ENCODE measurements at regions not wholly inside any gene's neighbourhood (a gene's known extent, or its start where the extent isn't known, plus 50 kb on each side); places are given as distances from the start of the nearest gene placed in this dataset.
"Not testable (repeated sequence)": the region's sequence is repeated elsewhere in the genome, so short reads cannot be mapped to it uniquely, and the experiment has no call there.

DNA sequence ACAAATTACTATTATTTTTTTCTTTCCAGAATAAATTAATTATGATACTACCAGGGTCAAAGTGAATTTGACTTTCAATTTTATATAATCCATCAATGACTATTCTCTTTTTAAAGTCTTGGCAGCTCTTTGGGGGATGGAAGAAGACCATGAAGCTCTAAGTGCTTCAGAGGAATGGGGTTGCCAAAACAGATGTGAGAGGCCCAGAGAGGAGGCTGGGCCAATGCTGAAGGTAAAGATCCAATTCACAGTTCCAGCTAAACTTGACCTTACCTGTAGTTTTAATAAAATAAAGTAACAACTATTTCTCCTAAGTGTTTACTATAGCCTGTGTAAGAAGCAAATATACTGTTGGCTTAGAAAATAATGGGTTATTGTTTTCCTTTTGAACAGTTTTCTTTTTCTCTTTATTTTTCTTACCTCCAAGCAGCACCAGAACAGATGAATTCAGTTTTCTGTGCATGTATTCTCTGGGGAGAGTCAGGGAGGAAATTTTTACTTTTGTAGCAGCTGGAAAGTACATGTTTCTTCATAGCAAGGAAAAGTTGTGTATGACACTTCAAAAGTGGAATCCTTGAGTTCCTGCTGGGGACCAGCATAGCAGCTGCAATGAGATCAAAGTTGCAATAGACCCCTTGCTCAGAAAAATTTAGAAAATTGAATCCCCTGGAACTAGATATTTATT lies 104.9 kb downstream of the CEP44 start:
- peaks cover 9% of the 10 kb centered on the region; the same call in 1 of the 2 replicates for H3K4me1 ChIP-seq (ENCODE audit: insufficient read depth, low read length)
- H3K9ac ChIP-seq (ENCODE audit: low read depth, low read length) = no peak overlapping the region
- H3K9me3 ChIP-seq (ENCODE audit: control insufficient read depth, insufficient read depth, low read length) = no peaks in the 10 kb centered on the region
- H3K36me3 ChIP-seq (ENCODE audit: insufficient read depth, low read length) = no peaks in the 10 kb centered on the region

DNA sequence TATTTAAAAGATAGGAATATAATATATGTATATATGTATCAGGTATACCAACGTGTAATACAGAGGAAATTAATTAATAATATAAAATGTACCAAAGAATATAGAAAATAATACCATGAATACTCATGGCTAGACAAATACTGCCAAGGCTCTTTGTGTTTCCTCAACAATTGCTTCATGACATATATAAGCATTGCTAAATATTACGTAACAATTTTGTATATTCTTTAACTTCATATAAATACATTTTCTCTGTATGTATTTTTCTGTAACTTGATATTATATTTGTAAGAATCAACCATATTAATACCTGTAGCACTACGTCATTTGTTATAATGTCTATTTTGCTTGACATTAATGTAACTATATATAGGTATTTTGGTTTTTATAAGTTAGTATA lies 104.0 kb downstream of the CEP44 start:
- H3K9ac ChIP-seq (ENCODE audit: low read depth, low read length) = no peak overlapping the region
- peaks cover 9% of the 10 kb centered on the region; the same call in 1 of the 2 replicates for H3K4me1 ChIP-seq (ENCODE audit: insufficient read depth, low read length)
- H3K9me3 ChIP-seq (ENCODE audit: control insufficient read depth, insufficient read depth, low read length) = no peaks in the 10 kb centered on the region
- H3K36me3 ChIP-seq (ENCODE audit: insufficient read depth, low read length) = no peaks in the 10 kb centered on the region

DNA sequence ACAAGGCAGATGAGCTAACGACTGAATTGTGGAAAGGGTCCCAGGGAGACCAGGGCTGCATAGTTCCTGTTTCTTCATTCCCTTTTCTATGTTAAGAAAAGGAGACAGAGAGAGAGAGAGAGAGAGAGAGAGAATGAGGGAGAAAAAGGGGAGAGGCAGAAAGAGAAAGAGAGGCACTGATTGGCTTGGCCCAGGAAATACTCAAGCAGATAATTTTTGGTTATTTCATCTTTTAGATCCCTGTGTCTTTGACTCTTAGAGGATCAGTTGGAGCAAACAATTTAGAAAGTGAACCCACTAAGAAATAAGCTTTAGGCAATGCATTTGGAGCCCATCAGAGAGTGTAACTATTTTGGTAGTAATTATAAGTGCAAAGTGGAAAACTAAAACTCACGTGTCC lies 103.4 kb downstream of the CEP44 start:
- H3K9ac ChIP-seq (ENCODE audit: low read depth, low read length) = no peak overlapping the region
- H3K4me1 ChIP-seq (ENCODE audit: insufficient read depth, low read length) = peaks cover 9% of the 10 kb centered on the region; the same call in 1 of the 2 replicates
- H3K36me3 ChIP-seq (ENCODE audit: insufficient read depth, low read length) = no peaks in the 10 kb centered on the region
- H3K9me3 ChIP-seq (ENCODE audit: control insufficient read depth, insufficient read depth, low read length) = no peaks in the 10 kb centered on the region

DNA sequence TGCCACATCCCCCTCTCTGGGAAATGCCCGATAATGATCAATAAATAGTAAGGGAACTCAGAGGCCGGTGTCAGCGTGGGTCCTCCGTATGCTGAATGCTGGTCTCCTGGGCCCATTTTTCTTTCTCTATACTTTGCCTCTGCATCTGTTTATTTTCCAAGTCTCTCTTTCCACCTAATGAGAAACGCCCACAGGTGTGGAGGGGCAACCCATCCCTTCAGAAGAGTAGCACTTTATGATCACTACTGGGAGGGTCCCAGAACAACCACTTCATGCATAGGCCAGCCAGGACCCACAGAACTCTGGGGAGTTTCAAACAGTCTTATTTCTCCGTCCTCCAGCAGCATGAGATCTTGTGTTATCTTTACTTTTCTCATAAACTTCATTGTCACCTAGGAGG lies 100.1 kb downstream of the CEP44 start:
- Histone ChIP-seq H3K9me3 (ENCODE audit: control insufficient read depth, insufficient read depth, low read length) (no peaks in the 10 kb centered on the region), H3K36me3 (ENCODE audit: insufficient read depth, low read length) (no peaks in the 10 kb centered on the region)

DNA sequence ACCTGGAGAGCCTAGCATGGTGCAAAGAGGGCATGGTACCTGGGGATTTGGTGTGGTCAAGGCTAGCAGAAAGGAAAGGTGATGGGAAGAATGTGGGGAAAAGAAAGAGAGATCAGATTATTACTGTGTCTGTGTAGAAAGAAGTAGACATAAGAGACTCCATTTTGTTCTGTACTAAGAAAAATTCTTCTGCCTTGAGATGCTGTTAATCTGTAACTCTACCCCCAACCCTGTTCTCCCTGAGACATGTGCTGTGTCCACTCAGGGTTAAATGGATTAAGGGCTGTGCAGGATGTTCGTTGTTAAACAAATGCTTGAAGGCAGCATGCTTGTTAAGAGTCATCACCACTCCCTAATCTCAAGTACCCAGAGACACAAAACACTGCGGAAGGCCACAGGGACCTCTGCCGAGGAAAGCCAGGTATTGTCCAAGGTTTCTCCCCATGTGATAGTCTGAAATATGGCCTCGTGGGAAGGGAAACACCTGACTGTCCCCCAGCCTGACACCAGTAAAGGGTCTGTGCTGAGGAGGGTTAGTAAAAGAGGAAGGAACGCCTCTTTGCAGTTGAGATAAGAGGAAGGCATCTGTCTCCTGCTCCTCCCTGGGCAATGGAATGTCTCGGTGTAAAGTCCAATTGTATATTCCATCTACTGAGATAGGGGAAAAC lies 99.4 kb downstream of the CEP44 start:
- H3K4me1 ChIP-seq (ENCODE audit: insufficient read depth, low read length) = peaks cover 28% of the 10 kb centered on the region; the same call in 1 of the 2 replicates

More for the DNA sequence above, 100.1 kb downstream of the CEP44 start:
- H3K9ac ChIP-seq (ENCODE audit: low read depth, low read length) = peak overlapping the region; percentile 15; the same call in 1 of the 2 replicates
- H3K4me1 ChIP-seq (ENCODE audit: insufficient read depth, low read length) = peaks cover 28% of the 10 kb centered on the region; the same call in 1 of the 2 replicates

More for the DNA sequence above, 99.4 kb downstream of the CEP44 start:
- not testable (repeated sequence) for H3K9me3 ChIP-seq (ENCODE audit: control insufficient read depth, insufficient read depth, low read length); H3K36me3 ChIP-seq (ENCODE audit: insufficient read depth, low read length); H3K9ac ChIP-seq (ENCODE audit: low read depth, low read length)

Data from ES-I3 (cell line).